K562 (cell line): ENCODE measurements at regions not wholly inside any gene's neighbourhood (a gene's known extent, or its start where the extent isn't known, plus 50 kb on each side); places are given as distances from the start of the nearest gene placed in this dataset.

Source experiments
- BMI1 ChIP-seq: fragments of 150-350 bp; IDR thresholded peaks from 2 replicates; pipeline ENCODE4 v1.6.1; 2014; ENCODE audit warnings: low read length
- CHD1 ChIP-seq: fragments of 200-600 bp; sonication (generic); IDR thresholded peaks from one replicate; pipeline ENCODE4 v1.6.1; 2012; ENCODE audit warnings: mild to moderate bottlenecking, moderate library complexity, low read length, inconsistent platforms
- CREB1 ChIP-seq, 2 experiments: sonication (generic) in 1 of 2; formaldehyde crosslinking in 1 of 2; IDR thresholded peaks; 2 replicates each; pipeline versions ENCODE4 v1.6.1 to v1.8.0; 2012 to 2022; ENCODE audit warnings: inconsistent platforms in 1 of 2, mild to moderate bottlenecking in 1 of 2, missing genetic modification reagents in 1 of 2, moderate library complexity in 1 of 2
- ESRRA ChIP-seq: fragments of 450-650 bp; IDR thresholded peaks from 2 replicates; pipeline ENCODE4 v1.6.1; 2014; ENCODE audit warnings: low read depth, mild to moderate bottlenecking, moderate library complexity, borderline replicate concordance
- FOSL1 ChIP-seq: fragments of 200-800 bp; sonication (Bioruptor generic); conservative IDR thresholded peaks from 2 replicates; pipeline ENCODE4 v1.6.1; 2016; ENCODE audit warnings: missing genetic modification characterization, missing compliant biosample characterization
- FOXK2 ChIP-seq, 2 experiments: fragments of 450-650 bp; IDR thresholded peaks in 1 of 2; conservative IDR thresholded peaks in 1 of 2; 2 replicates each; pipeline ENCODE4 v1.6.1; 2016; ENCODE audit warnings: low read depth in 2 of 2, mild to moderate bottlenecking in 1 of 2
- PHF8 ChIP-seq: fragments of 200-600 bp; sonication (generic); IDR thresholded peaks from 2 replicates; pipeline ENCODE4 v1.6.1; 2012; ENCODE audit warnings: mixed run types, mild to moderate bottlenecking, inconsistent platforms, low read length, moderate library complexity, borderline replicate concordance
- SETDB1 ChIP-seq: IDR thresholded peaks from one replicate; pipeline ENCODE4 v1.6.1; 2012; ENCODE audit warnings: low read length, control low read depth, inconsistent platforms
- SMARCE1 ChIP-seq: fragments of 450-650 bp; IDR thresholded peaks from 2 replicates; pipeline ENCODE4 v1.7.1; 2016; ENCODE audit warnings: mild to moderate bottlenecking
- XRCC3 ChIP-seq: fragments of 450-650 bp; IDR thresholded peaks from 2 replicates; pipeline ENCODE4 v1.6.1; 2017; ENCODE audit warnings: mild to moderate bottlenecking, moderate library complexity
- ZNF436 ChIP-seq: fragments of 250-450, 450-650 bp; sonication (Bioruptor Pico); formaldehyde crosslinking; IDR thresholded peaks from 2 replicates; pipeline ENCODE4 v1.7.0; 2020; ENCODE audit warnings: mild to moderate bottlenecking
- TF ChIP-seq, protein P1 (sequence below): fragments of 450-650 bp; IDR thresholded peaks from 2 replicates; pipeline ENCODE4 v1.7.1; 2018; ENCODE audit warnings: mild to moderate bottlenecking, low read depth; ENCODE audit not compliant: partially characterized antibody
- TF ChIP-seq, protein P2 (sequence below): sonication (generic); IDR thresholded peaks from 2 replicates; pipeline ENCODE4 v1.6.1; 2016
- TF ChIP-seq, protein P3 (sequence below): fragments of 450-650 bp; IDR thresholded peaks from 2 replicates; pipeline ENCODE4 v1.6.1; 2016
- TF ChIP-seq, protein P4 (sequence below): fragments of 450-650 bp; IDR thresholded peaks from 2 replicates; pipeline ENCODE4 v1.6.1; 2016; ENCODE audit warnings: antibody characterized with exemption
- TF ChIP-seq, protein P5 (sequence below): sonication (generic); formaldehyde crosslinking; IDR thresholded peaks from 2 replicates; pipeline ENCODE4 v1.9.0; 2022; ENCODE audit warnings: mild to moderate bottlenecking, missing genetic modification reagents
- TF ChIP-seq, protein P6 (sequence below): conservative IDR thresholded peaks from 2 replicates; pipeline ENCODE4 v1.6.1; 2011; ENCODE audit warnings: low read depth, mild to moderate bottlenecking, low read length; ENCODE audit not compliant: control insufficient read depth

DNA sequence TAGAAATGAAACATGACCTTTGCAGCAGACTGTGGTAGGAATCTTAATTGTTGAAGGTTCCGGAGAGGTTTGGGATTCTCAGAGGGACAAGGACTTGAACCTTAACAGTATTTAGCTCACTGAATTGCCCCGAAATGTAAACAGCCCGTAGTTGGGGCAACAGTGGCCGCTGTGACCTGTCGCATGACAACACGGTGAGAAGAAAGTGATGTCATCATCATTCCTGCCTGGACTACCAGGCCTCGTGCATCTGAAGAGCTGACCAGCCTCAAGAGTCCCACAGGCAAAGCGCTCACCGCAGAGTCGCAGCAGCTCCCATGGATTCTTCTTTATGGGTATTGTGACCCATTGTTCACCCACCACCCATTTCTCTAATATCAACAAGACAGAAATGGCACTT, 250.6 kb downstream of the KLF6 start (continued):
- TF ChIP-seq, protein P1, sequence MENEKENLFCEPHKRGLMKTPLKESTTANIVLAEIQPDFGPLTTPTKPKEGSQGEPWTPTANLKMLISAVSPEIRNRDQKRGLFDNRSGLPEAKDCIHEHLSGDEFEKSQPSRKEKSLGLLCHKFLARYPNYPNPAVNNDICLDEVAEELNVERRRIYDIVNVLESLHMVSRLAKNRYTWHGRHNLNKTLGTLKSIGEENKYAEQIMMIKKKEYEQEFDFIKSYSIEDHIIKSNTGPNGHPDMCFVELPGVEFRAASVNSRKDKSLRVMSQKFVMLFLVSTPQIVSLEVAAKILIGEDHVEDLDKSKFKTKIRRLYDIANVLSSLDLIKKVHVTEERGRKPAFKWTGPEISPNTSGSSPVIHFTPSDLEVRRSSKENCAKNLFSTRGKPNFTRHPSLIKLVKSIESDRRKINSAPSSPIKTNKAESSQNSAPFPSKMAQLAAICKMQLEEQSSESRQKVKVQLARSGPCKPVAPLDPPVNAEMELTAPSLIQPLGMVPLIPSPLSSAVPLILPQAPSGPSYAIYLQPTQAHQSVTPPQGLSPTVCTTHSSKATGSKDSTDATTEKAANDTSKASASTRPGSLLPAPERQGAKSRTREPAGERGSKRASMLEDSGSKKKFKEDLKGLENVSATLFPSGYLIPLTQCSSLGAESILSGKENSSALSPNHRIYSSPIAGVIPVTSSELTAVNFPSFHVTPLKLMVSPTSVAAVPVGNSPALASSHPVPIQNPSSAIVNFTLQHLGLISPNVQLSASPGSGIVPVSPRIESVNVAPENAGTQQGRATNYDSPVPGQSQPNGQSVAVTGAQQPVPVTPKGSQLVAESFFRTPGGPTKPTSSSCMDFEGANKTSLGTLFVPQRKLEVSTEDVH, result no peak
- TF ChIP-seq SMARCE1 (no peak), BMI1 (no peak), ZNF436 (CRISPR knock-in tag) (no peak), SETDB1 (no peak), FOSL1 (0 out of 2 replicates have a peak, but pooled peaks have one; percentile 32), XRCC3 (no peak), CHD1 (no peak), CREB1 (IDR thresholded peaks at IDR 0.05) (no peak), CREB1 (CRISPR knock-in tag; IDR thresholded peaks at IDR 0.05) (0 out of 2 replicates have a peak, but pooled peaks have one; percentile 29), ESRRA (no peak), FOXK2 (conservative IDR thresholded peaks at IDR 0.05 in 1 of 2, IDR thresholded peaks at IDR 0.05 in 1 of 2; ENCODE audit: low read depth in 2 of 2) (0 out of 4 replicates have a peak, but pooled peaks of 1 of the 2 experiments have one; percentile 24), PHF8 (no peak)
- TF ChIP-seq, protein P2, sequence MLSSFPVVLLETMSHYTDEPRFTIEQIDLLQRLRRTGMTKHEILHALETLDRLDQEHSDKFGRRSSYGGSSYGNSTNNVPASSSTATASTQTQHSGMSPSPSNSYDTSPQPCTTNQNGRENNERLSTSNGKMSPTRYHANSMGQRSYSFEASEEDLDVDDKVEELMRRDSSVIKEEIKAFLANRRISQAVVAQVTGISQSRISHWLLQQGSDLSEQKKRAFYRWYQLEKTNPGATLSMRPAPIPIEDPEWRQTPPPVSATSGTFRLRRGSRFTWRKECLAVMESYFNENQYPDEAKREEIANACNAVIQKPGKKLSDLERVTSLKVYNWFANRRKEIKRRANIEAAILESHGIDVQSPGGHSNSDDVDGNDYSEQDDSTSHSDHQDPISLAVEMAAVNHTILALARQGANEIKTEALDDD, result no peak
- TF ChIP-seq, protein P3, sequence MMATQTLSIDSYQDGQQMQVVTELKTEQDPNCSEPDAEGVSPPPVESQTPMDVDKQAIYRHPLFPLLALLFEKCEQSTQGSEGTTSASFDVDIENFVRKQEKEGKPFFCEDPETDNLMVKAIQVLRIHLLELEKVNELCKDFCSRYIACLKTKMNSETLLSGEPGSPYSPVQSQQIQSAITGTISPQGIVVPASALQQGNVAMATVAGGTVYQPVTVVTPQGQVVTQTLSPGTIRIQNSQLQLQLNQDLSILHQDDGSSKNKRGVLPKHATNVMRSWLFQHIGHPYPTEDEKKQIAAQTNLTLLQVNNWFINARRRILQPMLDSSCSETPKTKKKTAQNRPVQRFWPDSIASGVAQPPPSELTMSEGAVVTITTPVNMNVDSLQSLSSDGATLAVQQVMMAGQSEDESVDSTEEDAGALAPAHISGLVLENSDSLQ, result no peak
- TF ChIP-seq, protein P4, sequence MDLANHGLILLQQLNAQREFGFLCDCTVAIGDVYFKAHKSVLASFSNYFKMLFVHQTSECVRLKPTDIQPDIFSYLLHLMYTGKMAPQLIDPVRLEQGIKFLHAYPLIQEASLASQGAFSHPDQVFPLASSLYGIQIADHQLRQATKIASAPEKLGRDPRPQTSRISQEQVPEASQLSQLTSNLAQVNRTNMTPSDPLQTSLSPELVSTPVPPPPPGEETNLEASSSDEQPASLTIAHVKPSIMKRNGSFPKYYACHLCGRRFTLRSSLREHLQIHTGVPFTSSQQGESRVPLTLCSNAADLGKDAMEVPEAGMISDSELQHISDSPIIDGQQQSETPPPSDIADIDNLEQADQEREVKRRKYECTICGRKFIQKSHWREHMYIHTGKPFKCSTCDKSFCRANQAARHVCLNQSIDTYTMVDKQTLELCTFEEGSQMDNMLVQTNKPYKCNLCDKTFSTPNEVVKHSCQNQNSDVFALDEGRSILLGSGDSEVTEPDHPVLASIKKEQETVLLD, result no peak
- TF ChIP-seq, protein P5, sequence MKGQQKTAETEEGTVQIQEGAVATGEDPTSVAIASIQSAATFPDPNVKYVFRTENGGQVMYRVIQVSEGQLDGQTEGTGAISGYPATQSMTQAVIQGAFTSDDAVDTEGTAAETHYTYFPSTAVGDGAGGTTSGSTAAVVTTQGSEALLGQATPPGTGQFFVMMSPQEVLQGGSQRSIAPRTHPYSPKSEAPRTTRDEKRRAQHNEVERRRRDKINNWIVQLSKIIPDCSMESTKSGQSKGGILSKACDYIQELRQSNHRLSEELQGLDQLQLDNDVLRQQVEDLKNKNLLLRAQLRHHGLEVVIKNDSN (CRISPR knock-in tag), result no peak
- TF ChIP-seq, protein P6, sequence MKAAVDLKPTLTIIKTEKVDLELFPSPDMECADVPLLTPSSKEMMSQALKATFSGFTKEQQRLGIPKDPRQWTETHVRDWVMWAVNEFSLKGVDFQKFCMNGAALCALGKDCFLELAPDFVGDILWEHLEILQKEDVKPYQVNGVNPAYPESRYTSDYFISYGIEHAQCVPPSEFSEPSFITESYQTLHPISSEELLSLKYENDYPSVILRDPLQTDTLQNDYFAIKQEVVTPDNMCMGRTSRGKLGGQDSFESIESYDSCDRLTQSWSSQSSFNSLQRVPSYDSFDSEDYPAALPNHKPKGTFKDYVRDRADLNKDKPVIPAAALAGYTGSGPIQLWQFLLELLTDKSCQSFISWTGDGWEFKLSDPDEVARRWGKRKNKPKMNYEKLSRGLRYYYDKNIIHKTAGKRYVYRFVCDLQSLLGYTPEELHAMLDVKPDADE, result no peak
